Sigmoid colon (tissue), 4 donors: ENCODE measurements at regions not wholly inside any gene's neighbourhood (a gene's known extent, or its start where the extent isn't known, plus 50 kb on each side); places are given as distances from the start of the nearest gene placed in this dataset.

Experiments
- POLR2A ChIP-seq, 2 donors: fragments of 450-650 bp; IDR thresholded peaks; one replicate each; pipeline ENCODE4 v1.6.1; 2016; ENCODE audit warnings: antibody characterized with exemption in 2 of 2, mild to moderate bottlenecking in 2 of 2, moderate library complexity in 2 of 2
- POLR2AphosphoS5 ChIP-seq, 4 donors: sonication (generic); formaldehyde crosslinking; IDR thresholded peaks; one replicate each; pipeline ENCODE4 v1.6.1; 2017; ENCODE audit warnings: antibody characterized with exemption in 4 of 4
- TF ChIP-seq, protein P1 (sequence below), 4 experiments: fragments of 450-650 bp in 3 of 4; fragments of 200-600 bp in 1 of 4; IDR thresholded peaks; one replicate each; pipeline ENCODE4 v1.5.1; 2016 to 2019; ENCODE audit warnings: antibody characterized with exemption in 4 of 4, mild to moderate bottlenecking in 3 of 4, moderate library complexity in 2 of 4

DNA sequence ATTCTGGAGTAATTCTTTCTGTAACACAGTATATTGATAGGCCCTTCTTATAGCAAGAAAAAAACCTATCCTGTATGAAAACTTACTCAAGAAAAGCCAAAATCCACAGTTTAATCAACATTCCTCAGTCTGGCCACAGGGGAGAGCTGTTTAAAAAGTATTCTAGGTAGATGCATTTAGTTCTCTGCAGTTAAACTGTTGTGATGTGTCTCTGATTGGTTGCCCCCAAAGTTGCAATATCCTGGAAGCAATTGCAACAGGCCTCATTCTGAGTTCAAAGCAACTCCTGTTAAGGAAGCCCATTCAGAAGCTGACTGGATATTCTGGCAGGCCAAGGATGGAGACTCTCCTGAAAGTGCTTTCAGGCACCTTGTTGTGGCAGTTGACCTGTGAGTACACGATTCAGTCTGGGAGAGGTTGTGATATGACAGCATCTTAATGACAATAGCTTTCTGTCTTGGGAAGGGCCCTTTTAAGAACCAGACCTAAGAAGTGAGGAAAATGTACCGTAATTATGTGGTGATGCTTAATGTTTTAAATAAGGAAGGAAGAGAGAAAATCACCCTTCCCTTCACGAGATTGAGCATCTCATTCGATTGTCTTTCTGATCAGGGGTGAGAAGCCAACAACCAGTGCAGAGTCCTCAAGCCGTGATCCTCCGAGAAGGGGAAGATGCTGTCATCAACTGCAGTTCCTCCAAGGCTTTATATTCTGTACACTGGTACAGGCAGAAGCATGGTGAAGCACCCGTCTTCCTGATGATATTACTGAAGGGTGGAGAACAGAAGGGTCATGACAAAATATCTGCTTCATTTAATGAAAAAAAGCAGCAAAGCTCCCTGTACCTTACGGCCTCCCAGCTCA lies 420.7 kb downstream of the DAD1 start:
- TF ChIP-seq, protein P1, sequence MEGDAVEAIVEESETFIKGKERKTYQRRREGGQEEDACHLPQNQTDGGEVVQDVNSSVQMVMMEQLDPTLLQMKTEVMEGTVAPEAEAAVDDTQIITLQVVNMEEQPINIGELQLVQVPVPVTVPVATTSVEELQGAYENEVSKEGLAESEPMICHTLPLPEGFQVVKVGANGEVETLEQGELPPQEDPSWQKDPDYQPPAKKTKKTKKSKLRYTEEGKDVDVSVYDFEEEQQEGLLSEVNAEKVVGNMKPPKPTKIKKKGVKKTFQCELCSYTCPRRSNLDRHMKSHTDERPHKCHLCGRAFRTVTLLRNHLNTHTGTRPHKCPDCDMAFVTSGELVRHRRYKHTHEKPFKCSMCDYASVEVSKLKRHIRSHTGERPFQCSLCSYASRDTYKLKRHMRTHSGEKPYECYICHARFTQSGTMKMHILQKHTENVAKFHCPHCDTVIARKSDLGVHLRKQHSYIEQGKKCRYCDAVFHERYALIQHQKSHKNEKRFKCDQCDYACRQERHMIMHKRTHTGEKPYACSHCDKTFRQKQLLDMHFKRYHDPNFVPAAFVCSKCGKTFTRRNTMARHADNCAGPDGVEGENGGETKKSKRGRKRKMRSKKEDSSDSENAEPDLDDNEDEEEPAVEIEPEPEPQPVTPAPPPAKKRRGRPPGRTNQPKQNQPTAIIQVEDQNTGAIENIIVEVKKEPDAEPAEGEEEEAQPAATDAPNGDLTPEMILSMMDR (IDR thresholded peaks at IDR 0.05), result no peak
- TF ChIP-seq POLR2A (IDR thresholded peaks at IDR 0.05), result no peak
- no peak for TF ChIP-seq POLR2AphosphoS5 (IDR thresholded peaks at IDR 0.05)
